IMR-90 (cell line): ENCODE measurements at regions not wholly inside any gene's neighbourhood (a gene's known extent, or its start where the extent isn't known, plus 50 kb on each side); places are given as distances from the start of the nearest gene placed in this dataset.

Experiments used
- ATAC-seq: fragments of 200-7000 bp; cut with Tn5 transposase; 2 replicates; pipeline ENCODE4 v1.9.1; 2020; ENCODE audit warnings: low read depth, mild to moderate bottlenecking, moderate library complexity
- BruUV-seq: library from RNA; stranded (reverse); fragments of 400-500 nt; replicated peaks from 2 replicates; lab custom pipeline; 2021; lab: Mats Ljungman, UMichigan
- CTCF ChIA-PET: fragments of 300-600 bp; formaldehyde crosslinking; extraction: SDS; loops from one replicate; lab custom pipeline; 2021; ENCODE audit warnings: antibody characterized with exemption; lab: Yijun Ruan, JAX
- POLR2A ChIA-PET: fragments of 300-600 bp; sonication (Branson Sonifier 250); formaldehyde crosslinking; loops from one replicate; lab custom pipeline; 2022; ENCODE audit warnings: antibody characterized with exemption; ENCODE audit not compliant: unreplicated experiment; lab: Charles Lee
- DNase-seq: peaks from one replicate; pipeline ENCODE4 v3.0.0; 2013
- H2AFZ ChIP-seq: replicated peaks from 2 replicates; pipeline ENCODE3; 2013; ENCODE audit warnings: low read length, mild to moderate bottlenecking; ENCODE audit not compliant: poor library complexity
- H2AK5ac ChIP-seq: 2 replicates; pipeline ENCODE4 v1.6.1; 2013; ENCODE audit warnings: low read depth, low read length, inconsistent platforms
- H2AK9ac ChIP-seq: replicated peaks from 2 replicates; pipeline ENCODE3; 2013; ENCODE audit warnings: mild to moderate bottlenecking, low read depth, low read length, moderate library complexity; ENCODE audit not compliant: poor library complexity
- H2BK120ac ChIP-seq: 2 replicates; pipeline ENCODE4 v1.6.1; 2013; ENCODE audit warnings: low read depth, low read length, inconsistent platforms
- H2BK15ac ChIP-seq: 3 replicates; pipeline ENCODE4 v1.6.1; 2013; ENCODE audit warnings: low read depth, low read length, inconsistent platforms
- H2BK20ac ChIP-seq: 2 replicates; pipeline ENCODE4 v1.6.1; 2013; ENCODE audit warnings: low read depth, mild to moderate bottlenecking, inconsistent platforms, low read length, moderate library complexity
- H2BK5ac ChIP-seq: 2 replicates; pipeline ENCODE4 v1.6.1; 2013; ENCODE audit warnings: mild to moderate bottlenecking, low read depth, low read length, inconsistent platforms; ENCODE audit not compliant: poor library complexity, severe bottlenecking
- H3K14ac ChIP-seq: replicated peaks from 2 replicates; pipeline ENCODE4 v1.6.1; 2013; ENCODE audit warnings: low read depth, low read length, inconsistent platforms
- H3K18ac ChIP-seq: 2 replicates; pipeline ENCODE4 v1.6.1; 2013; ENCODE audit warnings: low read depth, low read length, control low read depth
- H3K23ac ChIP-seq: 2 replicates; pipeline ENCODE4 v1.6.1; 2013; ENCODE audit warnings: low read depth, low read length, inconsistent platforms
- H3K27ac ChIP-seq: 2 replicates; pipeline ENCODE4 v1.5.1; 2013; ENCODE audit warnings: mild to moderate bottlenecking, control low read depth, low read length; ENCODE audit not compliant: insufficient read depth
- H3K27me3 ChIP-seq: 2 replicates; pipeline ENCODE4 v1.6.1; 2013; ENCODE audit warnings: low read length; ENCODE audit not compliant: control insufficient read depth, insufficient read depth
- H3K36me3 ChIP-seq: 2 replicates; pipeline ENCODE4 v1.6.1; 2013; ENCODE audit warnings: low read length, mixed read lengths; ENCODE audit not compliant: control insufficient read depth, insufficient read depth
- H3K4ac ChIP-seq: 2 replicates; pipeline ENCODE4 v1.6.1; 2013; ENCODE audit warnings: low read depth, low read length, inconsistent platforms
- H3K4me1 ChIP-seq: 2 replicates; pipeline ENCODE4 v1.6.1; 2013; ENCODE audit warnings: low read length, mixed read lengths; ENCODE audit not compliant: control insufficient read depth, insufficient read depth
- H3K4me2 ChIP-seq: 2 replicates; pipeline ENCODE4 v1.6.1; 2013; ENCODE audit warnings: low read depth, mild to moderate bottlenecking, control low read depth, low read length, moderate library complexity
- H3K4me3 ChIP-seq: 2 replicates; pipeline ENCODE4 v1.5.1; 2013; ENCODE audit warnings: low read depth, mild to moderate bottlenecking, control low read depth, low read length, moderate library complexity; ENCODE audit not compliant: insufficient read depth
- H3K56ac ChIP-seq: 2 replicates; pipeline ENCODE4 v1.6.1; 2013; ENCODE audit warnings: low read length, inconsistent platforms; ENCODE audit not compliant: insufficient read depth; ENCODE audit errors: extremely low read depth
- H3K79me1 ChIP-seq, 2 experiments: 2 replicates each; pipeline ENCODE4 v1.6.1; 2013; ENCODE audit warnings: low read length in 2 of 2, inconsistent platforms in 1 of 2, low read depth in 1 of 2
- H3K9ac ChIP-seq: 2 replicates; pipeline ENCODE4 v1.6.1; 2013; ENCODE audit warnings: low read depth, low read length, control low read depth
- H3K9me1 ChIP-seq: 2 replicates; pipeline ENCODE4 v1.6.1; 2013; ENCODE audit warnings: low read length, inconsistent platforms; ENCODE audit not compliant: insufficient read depth
- H3K9me3 ChIP-seq: 2 replicates; pipeline ENCODE4 v1.6.1; 2013; ENCODE audit warnings: low read length; ENCODE audit not compliant: control insufficient read depth, insufficient read depth
- H4K20me1 ChIP-seq: 2 replicates; pipeline ENCODE4 v1.6.1; 2013; ENCODE audit warnings: low read length, inconsistent platforms; ENCODE audit not compliant: insufficient read depth
- H4K5ac ChIP-seq: 2 replicates; pipeline ENCODE4 v1.6.1; 2013; ENCODE audit warnings: mild to moderate bottlenecking, low read depth, low read length, control low read depth
- H4K8ac ChIP-seq, 2 experiments: 2 replicates each; pipeline ENCODE4 v1.6.1; 2013; ENCODE audit warnings: low read depth in 2 of 2, low read length in 2 of 2, control low read depth in 1 of 2, inconsistent platforms in 1 of 2
- H4K91ac ChIP-seq: 2 replicates; pipeline ENCODE4 v1.6.1; 2013; ENCODE audit warnings: low read depth, low read length, inconsistent platforms; ENCODE audit not compliant: insufficient read depth
- CEBPB ChIP-seq: IDR thresholded peaks from 2 replicates; pipeline ENCODE4 v1.6.1; 2012; ENCODE audit warnings: low read depth, low read length, improper control_type of control experiment
- CHD1 ChIP-seq: IDR thresholded peaks from 2 replicates; pipeline ENCODE4 v1.6.1; 2012; ENCODE audit warnings: low read depth, low read length, improper control_type of control experiment
- CTCF ChIP-seq: conservative IDR thresholded peaks from 2 replicates; pipeline ENCODE4 v1.5.1; 2012; ENCODE audit warnings: mild to moderate bottlenecking, low read depth, low read length, improper control_type of control experiment
- ELK1 ChIP-seq: fragments of 150-350 bp; IDR thresholded peaks from 2 replicates; pipeline ENCODE4 v1.6.1; 2016; ENCODE audit warnings: low read depth, mild to moderate bottlenecking, low read length, moderate library complexity, borderline replicate concordance
- FOS ChIP-seq: fragments of 150-350 bp; IDR thresholded peaks from 2 replicates; pipeline ENCODE4 v1.6.1; 2016; ENCODE audit warnings: low read depth, low read length
- MAFK ChIP-seq: IDR thresholded peaks from 2 replicates; pipeline ENCODE4 v1.6.1; 2012; ENCODE audit warnings: low read depth, low read length, improper control_type of control experiment
- MAZ ChIP-seq: IDR thresholded peaks from 2 replicates; pipeline ENCODE4 v1.6.1; 2012; ENCODE audit warnings: low read depth, mild to moderate bottlenecking, low read length, improper control_type of control experiment, moderate library complexity, borderline replicate concordance
- MXI1 ChIP-seq: IDR thresholded peaks from 2 replicates; pipeline ENCODE4 v1.6.1; 2012; ENCODE audit warnings: low read depth, mild to moderate bottlenecking, low read length, moderate library complexity, borderline replicate concordance
- NFE2L2 ChIP-seq: fragments of 150-350 bp; IDR thresholded peaks from 2 replicates; pipeline ENCODE4 v1.6.1; 2016; ENCODE audit warnings: low read depth, mild to moderate bottlenecking, low read length
- POLR2A ChIP-seq: IDR thresholded peaks from 2 replicates; pipeline ENCODE4 v1.6.1; 2012; ENCODE audit warnings: mild to moderate bottlenecking, low read depth, low read length
- RAD21 ChIP-seq: IDR thresholded peaks from 2 replicates; pipeline ENCODE4 v1.6.1; 2012; ENCODE audit warnings: low read length, improper control_type of control experiment
- RCOR1 ChIP-seq: IDR thresholded peaks from 2 replicates; pipeline ENCODE4 v1.6.1; 2012; ENCODE audit warnings: mild to moderate bottlenecking, low read length, improper control_type of control experiment; ENCODE audit not compliant: insufficient replicate concordance
- USF2 ChIP-seq: fragments of 150-350 bp; IDR thresholded peaks from 2 replicates; pipeline ENCODE4 v1.6.1; 2017; ENCODE audit warnings: mild to moderate bottlenecking, antibody characterized with exemption, low read length, low read depth
- dilution Hi-C: fragments of 300-500 bp; cut with HindIII; formaldehyde crosslinking; loops from one replicate; pipeline ENCODE4 v1.14.3; 2018; ENCODE audit warnings: low sequenced_read_pairs; ENCODE audit not compliant: unreplicated experiment
- in situ Hi-C: fragments of 300-500 bp; cut with MboI; formaldehyde crosslinking; loops from 3 replicates; pipeline ENCODE4 v1.14.3; 2019; ENCODE audit warnings: low sequenced_read_pairs, inconsistent platforms, mixed read lengths
- intact Hi-C: fragments of 100-400 bp; cut with micrococcal nuclease; formaldehyde crosslinking; loops from 2 replicates; pipeline ENCODE4 v1.10.0; 2022

GRCh38 chr2:53103679-53104078 lies 663.9 kb upstream of the CHAC2 start:
- Histone ChIP-seq H4K5ac (no peak overlapping the region), H3K23ac (no peak overlapping the region), H3K18ac (no peak overlapping the region), H2AFZ (no peak overlapping the region), H2AK9ac (no peak overlapping the region), H2BK15ac (no peak overlapping the region), H2BK5ac (no peak overlapping the region), H3K4ac (no peak overlapping the region), H3K79me1 (no peaks in the 10 kb centered on the region), H3K4me2 (no peak overlapping the region), H2BK20ac (no peak overlapping the region), H3K4me3 (no peak overlapping the region), H4K91ac (no peak overlapping the region), H3K9ac (no peak overlapping the region), H2BK120ac (no peak overlapping the region), H4K8ac (no peak overlapping the region), H3K27ac (no peak overlapping the region), H3K9me1 (no peaks in the 10 kb centered on the region), H3K9me3 (no peaks in the 10 kb centered on the region), H3K27me3 (no peaks in the 10 kb centered on the region), H4K20me1 (no peaks in the 10 kb centered on the region), H3K14ac (no peak overlapping the region), H3K36me3 (no peaks in the 10 kb centered on the region), H3K4me1 (no peaks in the 10 kb centered on the region), H3K56ac (no peak overlapping the region), H2AK5ac (no peak overlapping the region)
- intact Hi-C loops (no loop called here), in situ Hi-C loops (no loop called here), dilution Hi-C loops (no loop called here)
- ChIA-PET CTCF (interaction anchor here (1.0 kb wide), 1 partner anchor 23 kb away, joined by 3 read pairs; no protein-coding TSS in a partner anchor), POLR2A (no interaction called here)
- ATAC-seq (no peak), DNase-seq (no peak)
- TF ChIP-seq MAZ = no peak
- no peak for TF ChIP-seq MXI1
- TF ChIP-seq RCOR1 = no peak
- TF ChIP-seq MAFK = no peak
- no peak for TF ChIP-seq CTCF
- no peak for TF ChIP-seq FOS
- TF ChIP-seq CHD1 = no peak
- TF ChIP-seq RAD21 = no peak
- no peak for TF ChIP-seq NFE2L2
- TF ChIP-seq USF2 = no peak
- TF ChIP-seq CEBPB = no peak
- TF ChIP-seq ELK1 = no peak
- no peak for TF ChIP-seq POLR2A
- no TSS peak for BruUV-seq
